Natural killer cell (primary cell): ENCODE measurements at regions not wholly inside any gene's neighbourhood (a gene's known extent, or its start where the extent isn't known, plus 50 kb on each side); places are given as distances from the start of the nearest gene placed in this dataset.

ENCODE experiments used
- ATAC-seq, 3 donors: fragments of 150-1000 bp in 2 of 3; fragments of 200-7000 bp in 1 of 3; cut with Tn5 transposase; 1 replicate in 1 of 3; 2 replicates in 2 of 3; pipeline ENCODE4 v1.10.0; 2021; ENCODE audit warnings: mild to moderate bottlenecking in 2 of 3, moderate library complexity in 2 of 3
- DNase-seq, 2 donors: peaks; one replicate each; pipeline versions ENCODE4 v3.0.0 to v3.0.0-alpha.2; 2013 to 2021; ENCODE audit warnings: mixed read lengths in 1 of 2
- H3K27ac ChIP-seq: one replicate; pipeline ENCODE4 v1.5.1; 2013; ENCODE audit warnings: mild to moderate bottlenecking, low read length
- H3K27me3 ChIP-seq: one replicate; pipeline ENCODE4 v1.6.1; 2013; ENCODE audit warnings: low read length; ENCODE audit not compliant: control insufficient read depth, insufficient read depth
- H3K36me3 ChIP-seq: one replicate; pipeline ENCODE4 v1.6.1; 2013; ENCODE audit warnings: low read length; ENCODE audit not compliant: control insufficient read depth, insufficient read depth
- H3K4me1 ChIP-seq: one replicate; pipeline ENCODE4 v1.6.1; 2013; ENCODE audit warnings: low read length; ENCODE audit not compliant: control insufficient read depth, insufficient read depth
- H3K4me3 ChIP-seq: one replicate; pipeline ENCODE4 v1.5.1; 2013; ENCODE audit warnings: low read length
- H3K9me3 ChIP-seq: one replicate; pipeline ENCODE4 v1.6.1; 2013; ENCODE audit warnings: low read length; ENCODE audit not compliant: control insufficient read depth, insufficient read depth
- H3K27ac Mint-ChIP-seq, 2 donors: one replicate each; pipeline ENCODE4 v1.8.0; 2022; ENCODE audit warnings: mild to moderate bottlenecking in 2 of 2, mixed read lengths in 2 of 2, moderate library complexity in 1 of 2
- H3K27me3 Mint-ChIP-seq, 2 donors: one replicate each; pipeline ENCODE4 v1.8.0; 2022; ENCODE audit warnings: low read depth in 2 of 2, mixed read lengths in 2 of 2
- H3K36me3 Mint-ChIP-seq: one replicate; pipeline ENCODE4 v1.8.0; 2022; ENCODE audit warnings: mixed read lengths
- H3K4me1 Mint-ChIP-seq, 2 donors: one replicate each; pipeline ENCODE4 v1.8.0; 2022; ENCODE audit warnings: mixed read lengths in 2 of 2
- H3K4me3 Mint-ChIP-seq: one replicate; pipeline ENCODE4 v1.8.0; 2022; ENCODE audit warnings: mild to moderate bottlenecking, moderate library complexity, mixed read lengths
- H3K9me3 Mint-ChIP-seq, 2 donors: one replicate each; pipeline ENCODE4 v1.8.0; 2022; ENCODE audit warnings: mixed read lengths in 2 of 2
- CTCF ChIP-seq: fragments of 200-600 bp; IDR thresholded peaks from one replicate; pipeline ENCODE4 v1.8.0; 2022; ENCODE audit warnings: antibody characterized with exemption
- WGBS: methylation state at CpG from one replicate; pipeline ENCODE4 v1.1.7; 2013; ENCODE audit warnings: missing lambda C conversion rate; ENCODE audit not compliant: insufficient coverage; 5-methylcytosine and 5-hydroxymethylcytosine counted together
- intact Hi-C: fragments of 100-400 bp; cut with micrococcal nuclease; formaldehyde crosslinking; loops from one replicate; pipeline ENCODE4 v1.14.2; 2022

DNA sequence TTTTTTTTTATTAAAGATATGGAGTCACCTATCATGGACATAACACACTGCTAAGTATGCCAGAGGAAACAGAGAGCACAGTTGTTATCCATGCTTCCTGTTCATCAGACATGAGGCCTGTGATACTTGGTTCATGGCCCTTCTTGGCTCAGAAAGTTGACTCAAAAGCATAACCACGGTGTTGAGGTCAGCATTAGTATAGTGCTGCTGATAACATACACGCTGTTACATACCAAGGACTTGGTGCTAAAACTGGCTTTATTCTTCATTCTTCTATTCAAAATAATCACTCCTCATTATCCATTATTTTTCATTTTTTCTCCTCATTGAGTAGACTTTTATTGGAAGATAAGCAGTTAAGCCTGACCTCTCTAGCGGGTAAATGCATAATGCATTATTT, 464.1 kb downstream of the ADGRL2 start:
- no peak for TF ChIP-seq CTCF
- 86% methylated on average over 3 of the region's 3 CpGs for WGBS
- DNase-seq (no peak), ATAC-seq (no peak)
- Mint-ChIP-seq H3K36me3 (no peaks in the 10 kb centered on the region), H3K27me3 (no peaks in the 10 kb centered on the region), H3K4me1 (peaks cover 0 to 5% of the 10 kb centered on the region in 2 donors), H3K9me3 (peaks cover 3 to 4% of the 10 kb centered on the region in 2 donors), H3K27ac (no peak overlapping the region), H3K4me3 (no peak overlapping the region)
- no peaks in the 10 kb centered on the region for H3K9me3 ChIP-seq
- H3K4me1 ChIP-seq = no peaks in the 10 kb centered on the region
- H3K4me3 ChIP-seq = no peak overlapping the region
- intact Hi-C loops = no loop called here
- H3K27ac ChIP-seq = no peak overlapping the region
- H3K27me3 ChIP-seq = no peaks in the 10 kb centered on the region
- H3K36me3 ChIP-seq = no peaks in the 10 kb centered on the region

DNA sequence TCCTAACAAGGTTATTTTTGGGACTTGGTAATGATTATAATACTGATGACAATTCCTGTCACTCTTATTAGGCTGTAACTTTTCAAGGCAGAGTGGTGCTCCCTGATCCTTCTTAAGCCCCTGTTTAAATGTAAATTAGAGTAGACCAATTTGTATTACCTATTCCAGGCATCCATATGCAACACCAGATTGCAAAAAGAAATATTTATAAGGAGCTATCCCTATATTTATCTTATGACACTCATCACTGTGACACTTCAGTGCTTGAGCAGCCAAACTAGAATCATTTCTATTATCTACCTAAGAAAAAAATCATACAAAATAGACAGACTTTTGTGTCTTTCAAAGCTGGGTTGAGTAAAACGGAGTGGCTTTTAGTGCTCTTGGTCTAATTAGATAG, 462.7 kb downstream of the ADGRL2 start:
- Mint-ChIP-seq H3K27me3 (no peaks in the 10 kb centered on the region), H3K27ac (no peak overlapping the region), H3K4me1 (peaks cover 0 to 5% of the 10 kb centered on the region in 2 donors), H3K36me3 (no peaks in the 10 kb centered on the region), H3K9me3 (peaks cover 6 to 8% of the 10 kb centered on the region in 2 donors), H3K4me3 (no peak overlapping the region)
- no peaks in the 10 kb centered on the region for H3K27me3 ChIP-seq
- H3K9me3 ChIP-seq = no peaks in the 10 kb centered on the region
- DNase-seq (no peak), ATAC-seq (no peak)
- H3K27ac ChIP-seq = no peak overlapping the region
- H3K36me3 ChIP-seq = no peaks in the 10 kb centered on the region
- no peak for TF ChIP-seq CTCF
- H3K4me1 ChIP-seq = no peaks in the 10 kb centered on the region
- no peak overlapping the region for H3K4me3 ChIP-seq
- 71% methylated on average over 1 of the region's 1 CpG for WGBS
- intact Hi-C loops = no loop called here

GRCh38 chr1:82260666-82261065, 459.9 kb downstream of the ADGRL2 start:
- no peak for TF ChIP-seq CTCF
- Histone ChIP-seq H3K36me3 (no peaks in the 10 kb centered on the region), H3K4me1 (no peaks in the 10 kb centered on the region), H3K27ac (no peak overlapping the region), H3K4me3 (no peak overlapping the region), H3K27me3 (no peaks in the 10 kb centered on the region), H3K9me3 (no peaks in the 10 kb centered on the region)
- Mint-ChIP-seq H3K27me3 (no peaks in the 10 kb centered on the region), H3K4me3 (no peak overlapping the region), H3K36me3 (no peaks in the 10 kb centered on the region), H3K27ac (no peak overlapping the region), H3K9me3 (peaks cover 6 to 7% of the 10 kb centered on the region in 2 donors), H3K4me1 (peaks cover 0 to 5% of the 10 kb centered on the region in 2 donors)
- ATAC-seq (no peak), DNase-seq (no peak)
- no CpG with 5 or more reads among the region's 1 CpG for WGBS
- intact Hi-C loops = no loop called here

- no peak for ATAC-seq
- no peak overlapping the region for H3K27ac ChIP-seq
- Mint-ChIP-seq H3K27me3 (no peaks in the 10 kb centered on the region), H3K4me1 (peaks cover 0 to 5% of the 10 kb centered on the region in 2 donors), H3K9me3 (peaks cover 6% of the 10 kb centered on the region in 2 donors), H3K36me3 (no peaks in the 10 kb centered on the region), H3K4me3 (no peak overlapping the region), H3K27ac (no peak overlapping the region)
- no peaks in the 10 kb centered on the region for H3K27me3 ChIP-seq
- no peaks in the 10 kb centered on the region for H3K4me1 ChIP-seq
- DNase-seq = no peak
- intact Hi-C loops = no loop called here
- no peaks in the 10 kb centered on the region for H3K9me3 ChIP-seq
- no peak overlapping the region for H3K4me3 ChIP-seq
- TF ChIP-seq CTCF = no peak
- no peaks in the 10 kb centered on the region for H3K36me3 ChIP-seq
- WGBS = 100% methylated on average over 1 of the region's 1 CpG
Measured at GRCh38 chr1:82260051-82260450, 459.3 kb downstream of the ADGRL2 start.
